ENCODE measurements at regions not wholly inside any gene's neighbourhood (a gene's known extent, or its start where the extent isn't known, plus 50 kb on each side); places are given as distances from the start of the nearest gene placed in this dataset.

- Histone ChIP-seq H3K36me3 (ENCODE audit: insufficient read depth, low read length, poor library complexity, severe bottlenecking) (no peaks in the 10 kb centered on the region), H3K4me1 (ENCODE audit: insufficient read depth, low read length, poor library complexity, severe bottlenecking) (no peaks in the 10 kb centered on the region), H3K27me3 (replicated peaks; ENCODE audit: insufficient read depth, low read depth, low read length, poor library complexity) (no peaks in the 10 kb centered on the region), H3K27ac (ENCODE audit: low read depth, low read length, poor library complexity, severe bottlenecking) (no peak overlapping the region), H3K9me3 (ENCODE audit: low read depth, low read length, poor library complexity, severe bottlenecking) (no peaks in the 10 kb centered on the region), H3K4me3 (ENCODE audit: low read depth, low read length, poor library complexity, severe bottlenecking) (no peak overlapping the region)
- no peak for DNase-seq (ENCODE audit: low spot score)
- intact Hi-C loops (cut with micrococcal nuclease; ENCODE audit: unreplicated experiment), result no loop called here
- TF ChIP-seq EZH2 (IDR thresholded peaks at IDR 0.05; ENCODE audit: borderline replicate concordance, low read depth, low read length, poor library complexity, severe bottlenecking) (no peak), CTCF (conservative IDR thresholded peaks at IDR 0.05; ENCODE audit: low read depth, low read length) (no peak)
- no TSS peak for BruUV-seq (replicated peaks)
- POLR2A ChIA-PET (ENCODE audit: low non-redundant PET), result no interaction called here
- CTCF ChIA-PET, result no interaction called here
Measured at GRCh38 chr5:124461157-124461556, 285.3 kb downstream of the ZNF608 start.

GRCh38 chr5:124460642-124461041 lies 285.8 kb downstream of the ZNF608 start:
- Histone ChIP-seq H3K9me3 (ENCODE audit: low read depth, low read length, poor library complexity, severe bottlenecking) (no peaks in the 10 kb centered on the region), H3K27me3 (replicated peaks; ENCODE audit: insufficient read depth, low read depth, low read length, poor library complexity) (no peaks in the 10 kb centered on the region), H3K36me3 (ENCODE audit: insufficient read depth, low read length, poor library complexity, severe bottlenecking) (no peaks in the 10 kb centered on the region), H3K4me1 (ENCODE audit: insufficient read depth, low read length, poor library complexity, severe bottlenecking) (no peaks in the 10 kb centered on the region), H3K27ac (ENCODE audit: low read depth, low read length, poor library complexity, severe bottlenecking) (no peak overlapping the region), H3K4me3 (ENCODE audit: low read depth, low read length, poor library complexity, severe bottlenecking) (no peak overlapping the region)
- TF ChIP-seq EZH2 (IDR thresholded peaks at IDR 0.05; ENCODE audit: borderline replicate concordance, low read depth, low read length, poor library complexity, severe bottlenecking), result no peak
- TF ChIP-seq CTCF (conservative IDR thresholded peaks at IDR 0.05; ENCODE audit: low read depth, low read length), result no peak
- BruUV-seq (replicated peaks), result no TSS peak
- CTCF ChIA-PET, result no interaction called here
- POLR2A ChIA-PET (ENCODE audit: low non-redundant PET), result no interaction called here
- no peak for DNase-seq (ENCODE audit: low spot score)
- intact Hi-C loops (cut with micrococcal nuclease; ENCODE audit: unreplicated experiment), result no loop called here

GRCh38 chr5:124459984-124460383 lies 286.5 kb downstream of the ZNF608 start:
- no peak for TF ChIP-seq EZH2 (IDR thresholded peaks at IDR 0.05; ENCODE audit: borderline replicate concordance, low read depth, low read length, poor library complexity, severe bottlenecking)
- TF ChIP-seq CTCF (conservative IDR thresholded peaks at IDR 0.05; ENCODE audit: low read depth, low read length), result no peak
- POLR2A ChIA-PET (ENCODE audit: low non-redundant PET), result no interaction called here

More at GRCh38 chr5:124459984-124460383, 286.5 kb downstream of the ZNF608 start:
- no peaks in the 10 kb centered on the region for H3K27me3 ChIP-seq (replicated peaks; ENCODE audit: insufficient read depth, low read depth, low read length, poor library complexity)
- CTCF ChIA-PET, result no interaction called here
- no peak for DNase-seq (ENCODE audit: low spot score)
- H3K4me1 ChIP-seq (ENCODE audit: insufficient read depth, low read length, poor library complexity, severe bottlenecking), result no peaks in the 10 kb centered on the region
- intact Hi-C loops (cut with micrococcal nuclease; ENCODE audit: unreplicated experiment), result no loop called here
- H3K9me3 ChIP-seq (ENCODE audit: low read depth, low read length, poor library complexity, severe bottlenecking), result no peaks in the 10 kb centered on the region
- H3K27ac ChIP-seq (ENCODE audit: low read depth, low read length, poor library complexity, severe bottlenecking), result no peak overlapping the region
- BruUV-seq (replicated peaks), result no TSS peak
- H3K4me3 ChIP-seq (ENCODE audit: low read depth, low read length, poor library complexity, severe bottlenecking), result no peak overlapping the region
- H3K36me3 ChIP-seq (ENCODE audit: insufficient read depth, low read length, poor library complexity, severe bottlenecking), result no peaks in the 10 kb centered on the region
